Body of pancreas (tissue), 4 donors: ENCODE measurements at regions not wholly inside any gene's neighbourhood (a gene's known extent, or its start where the extent isn't known, plus 50 kb on each side); places are given as distances from the start of the nearest gene placed in this dataset.

ENCODE experiments used
- POLR2A ChIP-seq, 3 donors: fragments of 450-650 bp; IDR thresholded peaks; one replicate each; pipeline ENCODE4 v1.6.1; 2016; ENCODE audit warnings: antibody characterized with exemption in 3 of 3, mild to moderate bottlenecking in 2 of 3
- TF ChIP-seq, protein P1 (sequence below), 7 experiments: fragments of 450-650 bp in 4 of 7; fragments of 200-600 bp in 3 of 7; sonication (generic) in 3 of 7; IDR thresholded peaks; one replicate each; pipeline ENCODE4 v1.5.1; 2016 to 2019; ENCODE audit warnings: antibody characterized with exemption in 7 of 7

DNA sequence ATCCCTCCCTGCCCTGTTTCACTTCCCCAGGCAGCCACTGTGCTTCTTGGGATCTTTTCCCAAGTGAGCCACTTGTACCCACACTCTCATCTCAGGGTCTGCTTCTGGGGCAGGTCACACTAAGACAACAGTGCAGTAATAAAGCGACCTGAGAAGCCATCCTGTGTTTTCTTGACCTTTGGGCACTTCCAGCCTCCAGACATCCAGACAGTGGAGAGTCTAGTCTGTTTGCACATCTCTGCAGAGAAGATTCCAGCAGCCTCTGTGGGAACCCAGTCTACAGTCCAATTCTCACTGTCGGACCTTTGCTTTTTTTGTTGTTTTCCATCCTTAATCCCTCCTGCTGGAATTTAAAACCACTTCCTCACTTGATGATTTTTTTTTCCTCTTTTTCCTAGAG, 50.3 kb upstream of the ATP6AP2 start:
- TF ChIP-seq POLR2A (IDR thresholded peaks at IDR 0.05) = no peak
- TF ChIP-seq, protein P1, sequence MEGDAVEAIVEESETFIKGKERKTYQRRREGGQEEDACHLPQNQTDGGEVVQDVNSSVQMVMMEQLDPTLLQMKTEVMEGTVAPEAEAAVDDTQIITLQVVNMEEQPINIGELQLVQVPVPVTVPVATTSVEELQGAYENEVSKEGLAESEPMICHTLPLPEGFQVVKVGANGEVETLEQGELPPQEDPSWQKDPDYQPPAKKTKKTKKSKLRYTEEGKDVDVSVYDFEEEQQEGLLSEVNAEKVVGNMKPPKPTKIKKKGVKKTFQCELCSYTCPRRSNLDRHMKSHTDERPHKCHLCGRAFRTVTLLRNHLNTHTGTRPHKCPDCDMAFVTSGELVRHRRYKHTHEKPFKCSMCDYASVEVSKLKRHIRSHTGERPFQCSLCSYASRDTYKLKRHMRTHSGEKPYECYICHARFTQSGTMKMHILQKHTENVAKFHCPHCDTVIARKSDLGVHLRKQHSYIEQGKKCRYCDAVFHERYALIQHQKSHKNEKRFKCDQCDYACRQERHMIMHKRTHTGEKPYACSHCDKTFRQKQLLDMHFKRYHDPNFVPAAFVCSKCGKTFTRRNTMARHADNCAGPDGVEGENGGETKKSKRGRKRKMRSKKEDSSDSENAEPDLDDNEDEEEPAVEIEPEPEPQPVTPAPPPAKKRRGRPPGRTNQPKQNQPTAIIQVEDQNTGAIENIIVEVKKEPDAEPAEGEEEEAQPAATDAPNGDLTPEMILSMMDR (IDR thresholded peaks at IDR 0.05) = no peak
